Astrocyte of the cerebellum (primary cell): ENCODE measurements at regions not wholly inside any gene's neighbourhood (a gene's known extent, or its start where the extent isn't known, plus 50 kb on each side); places are given as distances from the start of the nearest gene placed in this dataset.

Experiments
- DNase-seq: peaks from one replicate; pipeline ENCODE4 v3.0.0-alpha.2; 2011; ENCODE audit warnings: low read depth
- H3K4me3 ChIP-seq: 2 replicates; pipeline ENCODE4 v1.5.1; 2011; ENCODE audit warnings: mild to moderate bottlenecking, low read depth, low read length, moderate library complexity
- in situ Hi-C: cut with HindIII; loops from 2 replicates; pipeline ENCODE4 v1.10.0; 2017; ENCODE audit warnings: low sequenced_read_pairs
- TF ChIP-seq, protein P1 (sequence below): IDR thresholded peaks from 2 replicates; pipeline ENCODE4 v1.5.1; 2012; ENCODE audit warnings: low read length, low read depth, moderate library complexity, mild to moderate bottlenecking; ENCODE audit errors: missing control alignments

DNA sequence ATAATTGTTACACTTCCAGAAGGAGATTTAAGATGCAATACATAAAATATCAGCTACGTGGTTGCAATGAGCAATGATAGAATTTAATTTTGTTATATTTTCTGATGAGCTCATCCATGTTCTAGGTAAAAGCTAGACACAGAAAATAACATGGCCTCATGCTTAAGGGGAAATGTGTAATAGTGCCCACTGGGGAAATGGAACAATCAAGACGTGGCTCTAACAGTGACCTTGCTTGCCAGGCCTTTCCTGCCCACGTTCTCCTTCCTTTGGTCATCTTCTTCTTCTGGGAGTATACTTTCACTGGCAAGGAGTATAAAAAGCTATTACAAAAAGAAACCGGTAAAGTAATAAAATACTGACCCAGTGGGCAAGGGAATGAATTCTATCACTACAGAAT is 116.2 kb upstream of the TMEM161B start:
- in situ Hi-C loops = loop anchor here (5.0 kb wide), 1 partner anchor 277 kb away; no protein-coding TSS in a partner anchor
- TF ChIP-seq, protein P1, sequence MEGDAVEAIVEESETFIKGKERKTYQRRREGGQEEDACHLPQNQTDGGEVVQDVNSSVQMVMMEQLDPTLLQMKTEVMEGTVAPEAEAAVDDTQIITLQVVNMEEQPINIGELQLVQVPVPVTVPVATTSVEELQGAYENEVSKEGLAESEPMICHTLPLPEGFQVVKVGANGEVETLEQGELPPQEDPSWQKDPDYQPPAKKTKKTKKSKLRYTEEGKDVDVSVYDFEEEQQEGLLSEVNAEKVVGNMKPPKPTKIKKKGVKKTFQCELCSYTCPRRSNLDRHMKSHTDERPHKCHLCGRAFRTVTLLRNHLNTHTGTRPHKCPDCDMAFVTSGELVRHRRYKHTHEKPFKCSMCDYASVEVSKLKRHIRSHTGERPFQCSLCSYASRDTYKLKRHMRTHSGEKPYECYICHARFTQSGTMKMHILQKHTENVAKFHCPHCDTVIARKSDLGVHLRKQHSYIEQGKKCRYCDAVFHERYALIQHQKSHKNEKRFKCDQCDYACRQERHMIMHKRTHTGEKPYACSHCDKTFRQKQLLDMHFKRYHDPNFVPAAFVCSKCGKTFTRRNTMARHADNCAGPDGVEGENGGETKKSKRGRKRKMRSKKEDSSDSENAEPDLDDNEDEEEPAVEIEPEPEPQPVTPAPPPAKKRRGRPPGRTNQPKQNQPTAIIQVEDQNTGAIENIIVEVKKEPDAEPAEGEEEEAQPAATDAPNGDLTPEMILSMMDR = no peak
- no peak overlapping the region for H3K4me3 ChIP-seq
- no peak for DNase-seq

DNA sequence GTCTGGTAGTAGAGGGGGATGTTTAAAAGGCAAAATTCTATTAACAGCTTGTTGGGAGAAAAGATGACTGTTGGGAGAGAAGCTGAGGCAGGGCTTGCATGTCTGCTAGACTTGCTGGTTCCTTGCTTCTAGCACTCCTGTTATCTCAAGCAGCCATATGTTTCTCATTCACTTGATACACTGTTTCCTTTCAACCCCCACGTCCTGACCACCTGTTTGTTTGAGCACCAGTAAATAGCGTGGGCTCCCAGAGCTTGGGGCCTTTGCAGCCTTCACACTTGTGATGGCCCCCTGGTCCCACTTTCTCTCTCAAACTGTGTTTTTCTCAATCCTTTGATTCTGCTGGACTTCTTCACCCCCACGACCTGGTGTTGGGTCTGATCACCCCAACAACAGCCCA is 111.7 kb upstream of the TMEM161B start:
- no peak overlapping the region for H3K4me3 ChIP-seq
- in situ Hi-C loops = no loop called here
- TF ChIP-seq, protein P1 = no peak
- DNase-seq = no peak

DNA sequence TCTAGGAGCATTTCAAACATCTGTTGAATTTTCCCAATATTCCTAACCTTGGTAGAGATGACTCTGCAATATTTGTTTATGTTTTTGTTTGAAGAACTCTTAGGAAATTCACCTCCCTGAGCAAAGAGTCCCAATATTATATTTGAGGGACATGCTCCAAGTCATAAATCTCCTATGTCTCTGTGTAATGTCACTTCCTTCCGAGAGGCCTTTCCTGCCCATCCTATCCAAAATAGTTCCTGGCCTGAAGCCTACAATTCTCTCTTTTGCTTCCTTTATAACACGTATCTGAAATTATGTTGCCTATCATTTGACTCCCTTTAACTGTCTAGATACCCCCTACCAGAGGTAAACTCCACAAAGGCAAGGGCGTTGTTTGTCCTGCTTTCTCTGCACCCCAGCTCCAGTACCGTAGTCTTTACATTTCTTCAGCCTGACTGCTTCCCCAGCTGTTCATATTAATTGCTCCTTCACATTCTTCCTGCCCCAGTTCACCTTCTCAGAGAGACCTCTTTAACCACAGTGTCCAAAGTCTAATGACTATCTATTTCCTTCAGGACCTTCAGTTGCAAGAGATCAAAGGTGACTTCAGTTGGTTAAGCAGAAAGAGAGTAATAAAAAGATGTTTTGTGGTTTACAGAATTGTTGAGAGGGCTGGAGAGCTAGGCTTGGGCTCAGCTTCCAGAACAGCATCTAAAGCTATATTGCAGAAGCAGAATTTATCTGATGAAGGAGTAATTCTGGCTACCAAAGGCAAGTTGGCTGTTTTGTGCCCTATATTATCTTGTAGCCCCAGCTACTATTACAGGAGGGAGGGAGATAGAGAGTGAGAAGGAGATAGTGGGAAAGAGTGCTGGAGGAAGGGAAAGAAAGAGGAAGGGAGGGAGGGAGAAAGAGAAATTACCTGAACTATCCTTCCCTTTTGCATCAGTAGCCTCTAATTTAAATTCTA is 109.3 kb upstream of the TMEM161B start:
- in situ Hi-C loops = no loop called here
- TF ChIP-seq, protein P1 = no peak
- no peak for DNase-seq
- H3K4me3 ChIP-seq = no peak overlapping the region

DNA sequence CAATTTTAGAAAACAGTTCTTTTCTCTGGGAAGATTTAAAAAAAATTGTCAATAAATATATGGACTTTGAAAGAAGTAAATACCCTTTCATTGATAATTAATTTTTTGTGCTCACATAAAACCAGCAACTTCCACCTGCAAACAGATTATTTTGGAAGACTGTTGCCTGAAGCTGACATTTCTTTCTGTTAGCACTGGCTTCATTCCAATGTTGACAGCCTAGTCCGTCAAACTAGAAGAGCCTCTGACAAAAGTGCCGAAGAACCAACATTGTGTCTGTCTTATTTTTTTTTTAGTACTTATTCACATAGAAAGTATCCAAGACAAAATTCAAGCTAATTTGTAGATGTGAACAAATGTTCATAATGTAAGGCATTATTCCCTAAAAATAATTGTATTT is 108.6 kb upstream of the TMEM161B start:
- no peak overlapping the region for H3K4me3 ChIP-seq
- in situ Hi-C loops = no loop called here
- no peak for DNase-seq
- TF ChIP-seq, protein P1 = no peak

DNA sequence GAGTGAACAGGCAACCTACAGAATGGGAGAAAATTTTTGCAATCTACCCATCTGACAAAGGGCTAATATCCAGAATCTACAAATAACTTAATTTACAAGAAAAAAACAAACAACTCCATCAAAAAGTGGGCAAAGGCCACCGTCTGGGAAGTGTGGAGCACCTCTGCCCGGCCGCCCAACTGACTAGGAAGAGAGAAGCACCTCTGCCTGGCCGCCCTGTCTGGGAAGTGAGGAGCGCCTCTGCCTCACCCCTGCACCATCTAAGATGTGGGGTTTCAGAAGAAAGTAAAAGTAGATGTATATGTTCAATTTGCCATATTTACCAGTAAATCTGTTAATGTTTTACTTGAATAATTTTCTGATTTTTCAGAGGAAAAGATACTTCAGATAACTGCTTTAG is 108.1 kb upstream of the TMEM161B start:
- H3K4me3 ChIP-seq = no peak overlapping the region
- no peak for DNase-seq
- TF ChIP-seq, protein P1 = no peak
- in situ Hi-C loops = no loop called here

DNA sequence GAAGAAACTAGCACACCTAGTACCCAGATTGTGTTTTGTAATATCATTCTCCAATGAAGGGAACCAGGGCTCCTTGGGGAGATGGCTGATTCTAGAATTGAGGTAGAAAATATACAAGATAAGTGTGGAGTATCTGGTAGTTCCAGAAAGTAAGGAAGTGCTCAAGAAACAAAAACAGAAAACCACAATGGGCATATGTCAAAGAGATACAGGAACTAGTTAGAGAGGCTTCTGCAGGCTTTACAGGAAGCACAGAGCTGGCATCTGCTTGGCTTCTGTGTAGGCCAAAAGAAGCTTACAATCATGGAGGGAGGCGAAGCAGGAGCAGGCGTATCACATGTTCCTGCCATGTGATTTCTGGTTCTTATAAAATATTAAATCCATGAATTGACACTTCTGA is 105.7 kb upstream of the TMEM161B start:
- in situ Hi-C loops = no loop called here
- no peak overlapping the region for H3K4me3 ChIP-seq
- TF ChIP-seq, protein P1 = no peak
- DNase-seq = no peak
